ENCODE measurements at regions not wholly inside any gene's neighbourhood (a gene's known extent, or its start where the extent isn't known, plus 50 kb on each side); places are given as distances from the start of the nearest gene placed in this dataset.

- no peak overlapping the region for H3K27ac ChIP-seq
- intact Hi-C loops (cut with DNase I): no loop called here
- peaks cover 7% of the 10 kb centered on the region for H3K9me3 ChIP-seq
- H3K4me1 ChIP-seq: no peaks in the 10 kb centered on the region
- DNase-seq (ENCODE audit: extremely low spot score in 2 of 2): no peak
- no peaks in the 10 kb centered on the region for H3K36me3 ChIP-seq
- no peaks in the 10 kb centered on the region for H3K27me3 ChIP-seq
- H3K4me3 ChIP-seq: no peak overlapping the region
- TF ChIP-seq CTCF (IDR thresholded peaks at IDR 0.05): no peak
Observed at GRCh38 chr4:100762738-100763137, 244.9 kb upstream of the EMCN start.

GRCh38 chr4:100754751-100755150, 236.9 kb upstream of the EMCN start:
- DNase-seq (ENCODE audit: extremely low spot score in 2 of 2): no peak
- H3K4me3 ChIP-seq: no peak overlapping the region
- H3K9me3 ChIP-seq: no peaks in the 10 kb centered on the region
- TF ChIP-seq POLR2AphosphoS5 (IDR thresholded peaks at IDR 0.05; ENCODE audit: insufficient read depth in 1 of 2, low read depth in 1 of 2) (no peak), POLR2A (IDR thresholded peaks at IDR 0.05) (no peak), CTCF (IDR thresholded peaks at IDR 0.05) (no peak)
- no peaks in the 10 kb centered on the region for H3K27me3 ChIP-seq
- no peaks in the 10 kb centered on the region for H3K36me3 ChIP-seq
- intact Hi-C loops (cut with DNase I): no loop called here
- H3K4me1 ChIP-seq: no peaks in the 10 kb centered on the region
- H3K27ac ChIP-seq: no peak overlapping the region

GRCh38 chr4:100746141-100746739, 228.4 kb upstream of the EMCN start:
- Histone ChIP-seq H3K4me3 (no peak overlapping the region), H3K4me1 (no peaks in the 10 kb centered on the region), H3K27ac (no peak overlapping the region), H3K9me3 (no peaks in the 10 kb centered on the region), H3K36me3 (no peaks in the 10 kb centered on the region), H3K27me3 (no peaks in the 10 kb centered on the region)
- peak in 1 of 2 donors; percentile 85 for DNase-seq (ENCODE audit: extremely low spot score in 2 of 2)
- TF ChIP-seq POLR2A (IDR thresholded peaks at IDR 0.05) (no peak), CTCF (IDR thresholded peaks at IDR 0.05) (no peak), POLR2AphosphoS5 (IDR thresholded peaks at IDR 0.05; ENCODE audit: insufficient read depth in 1 of 2, low read depth in 1 of 2) (no peak)
- intact Hi-C loops (cut with DNase I): no loop called here

- Histone ChIP-seq H3K4me1 (peaks cover 21% of the 10 kb centered on the region), H3K9me3 (no peaks in the 10 kb centered on the region), H3K27me3 (no peaks in the 10 kb centered on the region), H3K27ac (no peak overlapping the region), H3K36me3 (no peaks in the 10 kb centered on the region), H3K4me3 (no peak overlapping the region)
- no peak for TF ChIP-seq POLR2AphosphoS5 (IDR thresholded peaks at IDR 0.05; ENCODE audit: insufficient read depth in 1 of 2, low read depth in 1 of 2)
- TF ChIP-seq CTCF (IDR thresholded peaks at IDR 0.05): no peak
- TF ChIP-seq POLR2A (IDR thresholded peaks at IDR 0.05): no peak
- intact Hi-C loops (cut with DNase I): no loop called here
- DNase-seq (ENCODE audit: extremely low spot score in 2 of 2): no peak
Observed at GRCh38 chr4:100742045-100742444, 224.2 kb upstream of the EMCN start.

GRCh38 chr4:100739426-100739825, 221.6 kb upstream of the EMCN start:
- TF ChIP-seq POLR2AphosphoS5 (IDR thresholded peaks at IDR 0.05; ENCODE audit: insufficient read depth in 1 of 2, low read depth in 1 of 2) (no peak), CTCF (IDR thresholded peaks at IDR 0.05) (no peak), POLR2A (IDR thresholded peaks at IDR 0.05) (no peak)
- Histone ChIP-seq H3K9me3 (no peaks in the 10 kb centered on the region), H3K4me3 (no peak overlapping the region), H3K27me3 (no peaks in the 10 kb centered on the region), H3K36me3 (no peaks in the 10 kb centered on the region), H3K27ac (no peak overlapping the region), H3K4me1 (peaks cover 32% of the 10 kb centered on the region)
- DNase-seq (ENCODE audit: extremely low spot score in 2 of 2): no peak
- intact Hi-C loops (cut with DNase I): no loop called here

All from vagina (tissue), 2 donors.